SKM-1 treated with dmso at 0.1 percent for 144 hours (cell line): ENCODE measurements at regions not wholly inside any gene's neighbourhood (a gene's known extent, or its start where the extent isn't known, plus 50 kb on each side); places are given as distances from the start of the nearest gene placed in this dataset.
"Not testable (repeated sequence)": the region's sequence is repeated elsewhere in the genome, so short reads cannot be mapped to it uniquely, and the experiment has no call there.

ENCODE experiments used
- DNase-seq: peaks from one replicate; lab custom pipeline; 2025; ENCODE audit not compliant: unreplicated experiment; lab: John Stamatoyannopoulos, UW

DNA sequence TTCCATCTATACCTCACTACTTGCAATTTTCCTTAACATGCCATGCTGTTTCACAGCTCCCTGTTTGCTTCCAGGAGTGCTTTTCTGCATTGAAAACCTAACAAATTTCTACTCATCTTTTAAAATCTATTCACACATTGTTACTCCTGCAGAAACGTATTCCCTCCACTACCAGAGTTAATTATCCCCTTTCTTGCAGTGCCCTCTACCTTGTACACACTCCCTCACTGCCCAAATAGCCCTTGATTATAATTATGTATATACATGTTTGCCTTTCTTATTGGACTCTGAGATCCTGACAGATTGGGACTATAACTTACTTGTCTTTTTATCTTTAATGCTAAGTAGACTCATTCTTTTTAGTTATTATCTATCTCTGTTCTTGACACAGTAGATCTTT, 325.0 kb downstream of the OXSM start:
- DNase-seq = no peak

DNA sequence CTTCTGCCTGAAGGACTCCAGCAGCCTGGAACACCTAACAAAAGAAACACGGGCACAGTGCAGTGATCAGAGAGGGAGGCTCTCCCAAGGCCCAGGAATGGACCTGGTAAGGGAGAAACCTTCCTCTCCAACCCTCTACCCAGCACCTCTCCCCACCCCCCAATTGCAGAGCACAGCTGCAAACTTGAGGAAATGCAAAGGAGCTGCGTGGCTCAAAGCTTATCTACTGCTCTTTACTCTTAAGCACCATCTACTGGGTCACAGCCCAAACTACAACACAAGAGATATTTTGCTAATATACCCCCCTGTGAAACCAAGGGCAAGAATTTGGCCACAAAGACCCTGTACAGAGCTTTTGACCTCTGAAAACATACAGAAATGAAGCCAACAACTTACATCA, 328.3 kb downstream of the OXSM start:
- peak; percentile 25 for DNase-seq

DNA sequence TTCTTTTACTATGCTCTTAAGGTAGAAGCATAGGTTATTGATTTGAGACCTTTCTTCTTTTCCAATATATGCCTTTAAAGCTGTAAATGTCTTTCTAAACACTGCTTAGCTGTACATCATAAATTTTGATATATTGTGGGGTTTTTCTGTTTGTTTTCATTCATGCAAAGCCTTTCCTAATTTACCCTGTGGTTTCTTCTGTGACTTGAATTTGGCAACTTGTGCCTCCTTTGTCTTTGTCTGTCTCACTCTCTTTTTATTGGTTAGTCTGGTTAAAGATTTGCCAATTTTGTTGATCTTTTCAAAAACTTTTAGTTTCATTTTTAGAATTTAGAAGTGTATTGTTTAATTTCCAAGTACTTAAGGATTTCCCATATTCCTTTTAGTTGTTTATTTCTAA, 343.1 kb downstream of the OXSM start:
- no peak for DNase-seq

DNA sequence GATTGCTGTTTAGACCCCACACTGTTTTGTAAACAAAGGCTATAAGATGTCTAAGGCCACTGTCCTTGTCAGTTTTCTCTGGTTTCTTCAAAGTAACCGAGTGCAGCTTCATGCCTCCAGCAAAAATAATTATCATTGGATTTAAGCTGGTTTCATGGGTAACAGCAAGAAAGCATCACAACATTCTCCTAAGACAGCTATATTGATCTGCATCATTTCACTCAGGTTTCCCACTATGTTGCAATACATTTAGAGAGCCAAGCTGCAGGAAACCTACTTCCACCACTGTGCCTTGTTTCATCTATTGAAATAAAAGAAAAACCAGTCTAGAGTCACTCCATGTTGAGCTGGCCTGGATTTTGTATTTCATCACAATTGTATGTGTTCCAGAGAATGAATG, 351.4 kb downstream of the OXSM start:
- DNase-seq = no peak

DNA sequence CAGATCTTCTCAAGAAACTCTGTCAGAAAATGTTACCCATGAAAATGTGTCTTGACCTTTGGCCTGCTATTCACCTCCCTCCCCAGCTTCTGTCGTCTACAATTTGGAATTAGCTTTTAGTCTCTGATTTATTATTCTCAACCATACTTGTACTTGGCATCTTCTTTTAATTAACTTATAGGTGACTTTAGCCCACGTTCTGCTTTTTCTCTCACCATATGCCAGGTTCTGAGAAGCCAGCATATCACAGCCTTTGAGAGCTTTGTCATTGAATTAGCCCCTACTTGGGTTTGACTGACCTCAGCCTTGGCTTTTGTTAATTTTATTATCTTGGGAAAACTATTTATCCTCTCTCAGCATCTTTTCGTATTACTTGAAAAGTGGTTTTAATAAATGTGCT, 355.9 kb downstream of the OXSM start:
- DNase-seq = no peak

DNA sequence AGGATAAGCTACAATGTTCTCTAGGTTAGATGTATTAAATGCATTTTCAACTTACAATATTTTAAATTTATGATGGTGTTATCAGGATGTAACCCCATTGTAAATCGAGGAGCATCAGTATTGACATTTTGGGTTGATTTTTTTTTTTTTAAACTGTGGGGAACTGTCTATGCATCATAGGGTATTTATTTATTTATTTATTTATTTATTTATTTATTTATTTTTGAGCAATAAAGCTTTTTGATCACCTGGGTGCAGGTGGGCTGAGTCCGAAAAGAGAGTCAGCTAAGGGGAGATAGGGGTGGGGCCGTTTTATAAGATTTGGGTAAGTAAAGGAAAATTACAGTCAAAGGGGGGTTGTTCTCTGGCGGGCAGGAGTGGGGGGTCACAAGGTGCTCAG, 367.5 kb downstream of the OXSM start:
- not testable (repeated sequence) for DNase-seq

DNA sequence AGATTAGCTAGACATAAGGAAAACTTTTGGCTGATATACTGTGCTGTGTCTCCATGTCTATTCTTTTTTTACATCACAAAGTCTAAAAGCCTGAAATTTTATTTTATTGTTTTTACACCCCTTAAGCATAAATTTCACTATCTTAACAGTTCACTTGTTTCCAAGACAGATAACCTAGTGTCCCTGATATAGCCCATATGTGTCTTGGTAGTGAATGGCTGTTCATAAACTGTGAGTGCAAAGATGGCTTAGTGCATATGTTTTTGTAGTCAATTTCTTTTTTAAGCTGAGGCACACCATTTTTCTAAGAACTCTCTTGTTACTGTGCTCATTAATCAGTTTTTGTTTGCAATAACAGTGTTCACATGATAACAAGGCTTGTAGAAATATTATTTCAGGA, 381.1 kb downstream of the OXSM start:
- no peak for DNase-seq

DNA sequence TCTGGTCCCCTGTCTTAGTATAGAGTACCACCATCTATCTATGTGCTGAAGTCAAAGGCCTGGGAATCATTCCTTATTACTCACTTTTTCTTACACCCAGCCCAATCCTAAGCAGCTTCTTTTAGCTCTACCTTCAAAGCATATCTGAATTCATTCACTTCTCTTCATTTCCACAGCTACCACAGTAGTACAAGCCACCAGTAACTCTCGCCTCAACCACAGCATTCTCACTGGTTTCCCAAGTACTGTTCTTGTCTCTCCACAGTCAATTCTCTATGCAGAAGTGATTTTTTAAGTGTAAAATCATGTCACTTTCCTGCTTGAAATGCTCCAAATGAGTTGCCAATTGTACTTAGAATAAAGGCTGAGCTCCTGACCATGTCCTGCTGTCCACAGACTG, 401.7 kb downstream of the OXSM start:
- no peak for DNase-seq

DNA sequence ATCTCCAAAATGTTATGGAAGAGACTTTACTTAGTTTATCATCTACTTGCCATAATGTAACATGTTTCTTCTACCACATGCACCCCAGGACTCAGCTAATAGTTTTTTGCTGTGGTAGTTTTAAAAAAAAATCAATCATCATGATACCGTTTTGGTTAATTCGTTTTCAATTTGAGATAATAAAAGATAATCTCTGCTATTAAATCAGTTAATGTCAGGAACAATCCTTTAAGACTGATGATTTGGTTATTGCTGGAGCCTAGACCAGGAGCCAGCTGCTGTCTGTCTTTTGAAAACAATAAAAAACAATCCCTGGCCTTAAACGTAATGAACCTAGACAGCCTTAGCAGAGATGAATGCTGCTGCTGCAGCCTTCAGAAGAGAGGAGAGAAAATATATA, 403.7 kb downstream of the OXSM start:
- DNase-seq = no peak

DNA sequence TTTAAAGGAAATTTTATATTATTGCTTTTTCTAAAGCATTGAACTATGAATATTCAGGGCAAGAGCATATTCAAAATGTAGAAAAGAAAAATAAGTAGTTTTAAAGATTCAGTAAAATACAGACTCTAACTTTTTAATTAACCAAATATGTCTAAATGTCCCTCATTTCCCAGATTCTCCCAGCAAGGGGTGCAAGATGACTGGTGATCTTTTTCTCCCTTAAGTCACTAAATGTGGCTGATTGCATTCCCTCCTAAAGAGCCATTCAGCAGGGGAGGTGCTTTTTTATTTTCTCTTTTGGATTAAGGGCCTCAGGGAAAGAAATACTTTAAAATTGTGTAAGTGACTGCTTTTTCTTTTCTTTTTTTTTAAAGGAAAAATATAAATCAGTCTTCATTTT, 406.9 kb downstream of the OXSM start:
- DNase-seq = no peak

DNA sequence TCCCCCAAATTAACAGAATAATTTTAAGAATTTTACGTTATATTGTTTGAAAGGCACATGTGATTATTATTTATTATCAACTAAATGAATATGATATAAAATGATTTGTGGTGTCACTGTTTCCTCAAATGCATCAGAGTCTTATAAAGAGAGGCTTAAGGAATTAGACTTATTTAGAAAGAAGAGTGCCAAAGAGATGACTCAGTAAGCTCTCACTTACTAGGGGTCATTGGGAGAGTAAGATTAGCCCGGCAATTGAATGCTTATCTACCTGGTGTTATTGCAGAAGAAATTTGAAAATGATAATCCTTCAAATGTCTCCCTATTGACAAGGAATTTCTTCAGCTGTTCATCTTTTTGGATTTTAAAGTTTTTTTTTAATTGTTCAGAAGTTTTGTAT, 408.7 kb downstream of the OXSM start:
- no peak for DNase-seq

DNA sequence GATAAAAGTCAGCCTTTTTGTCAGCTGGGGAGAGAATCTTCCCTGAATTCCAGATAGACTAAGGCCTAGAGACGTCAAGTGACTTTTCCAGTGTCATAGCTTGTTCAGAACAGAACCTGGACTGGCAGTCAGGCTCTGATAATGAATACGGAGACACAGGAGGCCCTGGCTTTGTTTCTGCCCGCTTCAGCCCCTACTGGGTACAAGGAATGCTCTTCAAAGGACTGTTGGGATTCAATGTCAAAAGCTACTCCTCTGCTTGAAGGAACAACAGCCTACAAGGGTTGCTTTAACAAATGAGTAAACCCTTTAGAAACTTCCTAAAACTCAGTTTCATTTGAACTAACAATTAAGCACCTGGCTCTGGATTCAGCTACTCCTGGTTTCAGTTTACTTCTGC, 412.3 kb downstream of the OXSM start:
- DNase-seq = no peak

DNA sequence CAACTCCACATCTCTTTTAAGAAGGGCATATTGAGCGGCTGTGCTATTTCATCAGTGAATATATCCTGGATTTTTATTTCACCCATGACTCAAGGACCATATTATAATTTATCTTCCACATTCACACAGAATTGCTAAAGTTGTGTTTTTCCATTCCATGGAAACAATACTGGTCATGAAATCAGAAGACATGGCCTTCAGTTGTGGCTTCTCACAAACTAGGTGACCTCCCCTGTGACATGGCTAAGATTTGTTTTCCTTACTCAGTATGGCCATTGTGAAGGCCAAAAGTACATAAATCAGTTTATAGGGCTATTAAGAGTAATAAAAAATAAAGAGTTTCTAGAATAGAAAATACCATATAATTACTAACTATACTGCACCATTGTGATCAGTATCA, 415.6 kb downstream of the OXSM start:
- no peak for DNase-seq

DNA sequence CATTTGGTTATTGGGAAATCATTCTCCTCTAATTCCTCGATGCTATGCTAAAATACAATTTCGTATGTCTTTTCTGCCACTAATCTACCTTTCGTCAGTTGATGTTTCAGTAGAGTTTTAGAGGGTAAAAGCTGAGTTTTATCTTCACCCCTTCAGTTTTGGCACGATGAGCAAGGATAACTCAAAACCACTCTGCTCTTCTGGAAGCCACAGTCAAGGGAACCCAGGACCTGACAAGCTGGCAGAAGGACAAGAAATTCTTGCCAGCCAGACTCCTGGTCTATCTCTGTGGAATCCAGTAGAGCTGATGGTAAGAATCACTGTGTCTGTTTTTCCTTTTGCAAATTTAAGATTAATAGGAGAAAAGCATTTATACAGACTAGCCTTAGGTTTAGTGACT, 414.4 kb upstream of the LRRC3B start:
- no peak for DNase-seq

DNA sequence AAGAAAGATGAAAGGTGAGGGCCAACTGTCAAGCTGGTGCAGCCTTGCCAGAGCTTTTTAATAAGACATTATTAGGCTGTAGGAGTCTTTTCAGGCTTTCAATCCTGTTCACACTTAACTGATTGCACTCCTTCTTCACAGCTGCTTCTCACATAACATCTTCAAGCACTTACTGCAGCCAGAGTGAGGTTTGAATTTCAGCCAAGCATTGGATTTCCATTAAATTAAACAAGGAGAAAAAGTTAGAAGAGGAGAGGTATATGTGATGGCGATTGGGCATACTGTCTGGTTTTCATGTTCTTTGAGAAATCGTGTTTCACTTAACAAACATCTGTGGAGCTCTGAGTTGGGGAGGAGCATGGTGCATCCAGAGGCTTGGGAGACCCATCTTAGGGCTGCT, 392.8 kb upstream of the LRRC3B start:
- no peak for DNase-seq

DNA sequence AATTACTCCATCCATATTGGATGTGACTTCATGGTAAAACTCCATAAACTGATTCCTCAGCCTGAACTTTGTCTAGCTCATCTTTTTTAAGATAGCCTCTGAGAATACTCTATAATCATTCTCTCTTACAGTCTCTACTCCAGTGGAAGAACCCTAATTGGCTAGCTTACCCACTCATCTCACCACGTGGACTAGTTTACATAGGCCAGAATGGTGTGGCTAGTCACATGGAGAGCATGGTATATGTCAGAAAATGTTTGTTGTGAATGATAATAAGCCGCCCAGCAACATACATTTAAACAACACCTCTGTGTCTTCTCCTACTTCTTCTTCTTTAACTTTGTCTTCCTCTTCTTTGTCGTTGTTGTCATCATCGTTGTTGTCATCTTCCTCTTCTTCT, 389.2 kb upstream of the LRRC3B start:
- no peak for DNase-seq

DNA sequence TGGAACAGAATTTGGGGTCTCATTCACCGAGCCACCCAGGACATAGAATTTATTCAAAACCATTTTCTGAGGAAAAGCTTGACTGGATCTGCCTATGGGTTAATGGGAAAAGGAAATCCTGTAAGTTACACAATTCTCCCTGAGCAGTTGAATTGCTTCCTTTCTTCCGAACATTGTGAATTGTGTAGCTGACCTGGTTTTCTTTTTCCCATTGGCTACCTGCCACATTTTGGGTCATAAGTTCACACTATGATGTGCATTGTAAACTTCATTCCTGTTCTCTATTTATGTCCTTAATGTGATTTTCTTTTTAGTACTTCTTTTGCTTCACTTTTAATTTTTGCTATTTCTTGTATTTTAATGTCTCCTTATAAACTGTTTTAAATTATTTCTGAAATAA, 386.0 kb upstream of the LRRC3B start:
- no peak for DNase-seq

DNA sequence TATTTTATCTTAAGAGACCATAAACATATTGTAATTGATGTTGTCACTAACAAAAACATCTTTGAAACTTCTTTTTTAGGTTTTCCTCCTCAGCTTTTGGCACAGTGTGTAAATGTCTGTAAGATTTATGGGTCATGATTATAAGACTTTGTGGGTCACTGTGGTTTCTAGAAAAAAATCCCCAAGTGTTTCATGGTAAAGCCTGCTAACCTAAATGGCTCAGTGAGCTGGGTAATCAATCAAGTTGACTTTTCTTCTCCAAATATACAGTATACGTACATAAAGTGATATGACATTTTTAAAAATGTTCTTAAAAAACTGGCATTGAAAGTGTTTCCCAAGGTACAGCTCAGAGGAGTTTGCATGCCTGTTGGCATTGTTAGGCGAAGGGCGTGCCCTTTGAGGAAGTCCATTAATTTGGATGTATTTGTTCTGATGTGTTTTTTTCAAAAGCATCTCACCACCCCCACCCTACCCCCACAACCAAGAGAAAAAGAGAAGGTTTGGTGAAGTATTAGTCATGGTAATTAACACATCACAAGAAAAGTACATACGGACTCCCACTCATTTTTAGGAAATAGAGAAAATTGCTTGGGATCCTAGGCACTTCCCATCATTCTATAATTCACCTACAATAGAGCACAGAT, 385.4 kb upstream of the LRRC3B start:
- no peak for DNase-seq

DNA sequence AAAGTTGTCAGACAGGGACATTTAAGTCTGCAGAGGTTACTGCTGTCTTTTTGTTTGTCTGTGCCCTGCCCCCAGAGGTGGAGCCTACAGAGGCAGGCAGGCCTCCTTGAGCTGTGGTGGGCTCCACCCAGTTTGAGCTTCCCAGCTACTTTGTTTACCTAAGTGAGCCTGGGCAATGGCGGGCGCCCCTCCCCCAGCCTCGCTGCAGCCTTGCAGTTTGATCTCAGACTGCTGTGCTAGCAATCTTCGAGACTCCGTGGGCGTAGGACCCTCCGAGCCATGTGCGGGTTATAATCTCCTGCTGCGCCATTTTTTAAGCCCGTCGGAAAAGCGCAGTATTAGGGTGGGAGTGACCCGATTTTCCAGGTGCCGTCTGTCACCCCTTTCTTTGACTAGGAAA, 378.0 kb upstream of the LRRC3B start:
- DNase-seq = not testable (repeated sequence)

DNA sequence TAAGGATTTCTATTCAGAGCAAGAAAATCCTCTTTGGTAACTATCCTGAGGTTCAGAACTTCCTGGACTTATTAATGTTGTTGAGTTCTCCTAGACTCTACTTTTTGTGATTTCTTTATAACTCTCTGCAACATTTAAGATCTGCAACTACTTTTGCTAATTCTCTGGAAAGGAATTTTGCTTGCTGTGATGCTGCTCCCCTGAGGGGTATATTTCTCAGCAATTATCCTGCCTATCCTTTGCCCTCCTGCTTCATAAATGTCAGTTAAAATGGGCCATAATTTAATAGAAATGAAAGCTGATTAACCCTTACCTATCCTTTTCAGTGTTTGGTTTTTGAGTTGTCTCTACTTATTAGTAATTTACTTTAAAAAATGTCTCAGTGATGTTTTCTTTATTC, 377.3 kb upstream of the LRRC3B start:
- DNase-seq = no peak

DNA sequence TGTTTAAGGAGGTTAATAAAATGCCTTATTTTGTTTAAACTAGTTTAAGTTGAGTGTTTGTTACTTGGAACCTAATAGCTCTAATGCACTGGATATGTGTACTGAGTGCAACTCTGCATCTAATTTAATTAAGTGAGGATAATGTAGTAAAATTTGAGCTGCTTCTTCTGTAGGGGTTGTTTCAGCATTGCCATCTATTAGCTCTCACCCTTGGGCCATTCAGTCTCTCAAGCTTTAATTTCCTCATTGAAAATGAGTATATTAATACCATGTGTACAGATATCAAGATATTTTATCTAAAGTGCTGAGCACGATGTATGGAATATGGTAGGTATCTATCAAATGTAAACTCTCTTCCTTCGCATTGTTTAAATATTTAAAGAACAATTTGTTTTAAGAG, 375.7 kb upstream of the LRRC3B start:
- no peak for DNase-seq

DNA sequence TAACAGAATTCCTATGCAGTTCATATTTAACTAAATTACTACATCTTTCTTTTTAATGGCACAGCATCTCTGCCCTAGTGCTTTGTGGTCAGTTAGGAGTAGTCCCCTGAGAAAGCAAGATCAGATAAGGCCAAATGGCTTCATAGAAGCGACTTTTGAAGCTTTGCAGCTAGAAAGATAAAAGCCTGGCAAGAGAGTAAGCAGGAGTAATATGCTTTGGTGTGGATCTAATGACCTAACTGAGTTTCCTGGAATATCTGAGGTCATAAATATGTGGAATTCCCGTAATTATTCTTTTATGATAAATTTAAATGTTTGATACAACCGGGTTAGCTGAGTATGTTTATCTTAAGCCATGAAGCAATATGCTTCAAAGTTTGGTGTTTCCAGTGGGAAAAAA, 374.9 kb upstream of the LRRC3B start:
- DNase-seq = no peak

DNA sequence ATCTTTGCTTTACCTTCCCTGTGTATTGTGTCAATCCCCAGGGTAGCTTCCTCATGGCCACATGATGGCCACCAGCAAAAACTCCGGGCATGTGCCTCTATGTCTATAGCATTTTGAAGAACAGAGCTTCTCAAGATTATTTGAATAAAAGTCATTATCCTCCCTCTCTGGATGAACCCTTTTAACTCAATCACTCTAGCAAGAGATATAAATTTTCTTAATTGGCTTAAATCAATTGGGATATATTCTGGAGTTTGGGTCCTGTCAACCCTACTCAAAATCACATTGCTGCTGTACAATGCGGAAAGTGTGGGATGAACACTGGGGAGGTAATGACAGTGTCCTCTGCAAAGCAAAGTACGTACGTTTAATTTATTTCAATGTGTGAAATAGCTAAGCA, 370.6 kb upstream of the LRRC3B start:
- DNase-seq = no peak

DNA sequence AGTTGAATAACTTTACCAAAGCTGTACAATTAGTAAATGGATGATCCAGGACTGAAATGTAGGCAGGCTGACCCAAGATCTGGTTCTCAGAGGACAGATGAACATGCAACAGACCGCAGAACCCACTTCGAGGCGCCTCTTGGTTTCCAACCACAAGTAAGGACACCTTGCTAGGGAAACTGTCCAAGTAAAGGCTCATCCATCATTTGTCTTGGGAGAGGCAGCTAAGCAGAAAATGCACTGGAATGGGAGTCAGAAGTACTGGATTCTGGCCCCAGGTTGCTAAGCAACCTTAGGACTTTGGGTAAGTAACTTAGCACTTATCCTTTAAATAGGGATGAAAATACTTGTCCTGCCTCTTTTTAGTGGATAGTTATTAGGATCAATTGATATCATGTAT, 366.3 kb upstream of the LRRC3B start:
- no peak for DNase-seq
